G401.6 (cell line): ENCODE measurements at regions not wholly inside any gene's neighbourhood (a gene's known extent, or its start where the extent isn't known, plus 50 kb on each side); places are given as distances from the start of the nearest gene placed in this dataset.

Experiments used
- FAIRE-seq: peaks from 2 replicates; lab custom pipeline; 2012; peaks lifted over from hg19 to GRCh38; lab: Jason Lieb, UNC

DNA sequence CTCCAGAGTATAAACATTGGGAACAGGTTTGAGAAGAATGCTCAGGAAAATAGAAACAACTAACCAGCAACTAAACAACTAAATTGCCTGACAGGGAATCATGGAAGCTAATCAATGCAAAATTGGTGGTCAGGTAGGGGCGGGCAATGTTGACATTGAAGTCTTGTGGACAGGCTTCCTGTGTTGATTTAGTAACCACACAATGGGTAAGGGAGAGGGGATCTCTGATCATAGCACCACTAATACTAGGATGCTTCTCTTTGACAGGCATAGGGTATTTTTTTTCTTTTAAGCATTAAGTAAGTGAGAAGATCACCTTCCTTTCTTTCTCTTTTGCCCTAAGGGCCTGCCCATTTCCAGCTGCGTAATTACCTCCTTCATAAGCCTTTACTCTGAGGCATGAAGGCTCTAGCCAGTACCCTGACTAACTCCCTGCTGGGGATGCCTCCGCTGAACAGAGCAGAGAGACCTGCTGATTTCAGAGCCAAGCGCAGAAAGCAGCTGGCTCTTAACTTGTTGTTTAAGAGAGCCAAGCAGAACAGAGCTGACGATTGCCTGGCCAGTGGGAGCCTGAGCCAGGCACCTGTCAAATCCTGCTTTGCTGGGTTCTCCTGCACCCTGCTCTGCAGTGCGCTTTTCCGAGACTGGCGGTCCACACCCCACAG lies 118.7 kb downstream of the BMP2 start:
- FAIRE-seq = no peak

DNA sequence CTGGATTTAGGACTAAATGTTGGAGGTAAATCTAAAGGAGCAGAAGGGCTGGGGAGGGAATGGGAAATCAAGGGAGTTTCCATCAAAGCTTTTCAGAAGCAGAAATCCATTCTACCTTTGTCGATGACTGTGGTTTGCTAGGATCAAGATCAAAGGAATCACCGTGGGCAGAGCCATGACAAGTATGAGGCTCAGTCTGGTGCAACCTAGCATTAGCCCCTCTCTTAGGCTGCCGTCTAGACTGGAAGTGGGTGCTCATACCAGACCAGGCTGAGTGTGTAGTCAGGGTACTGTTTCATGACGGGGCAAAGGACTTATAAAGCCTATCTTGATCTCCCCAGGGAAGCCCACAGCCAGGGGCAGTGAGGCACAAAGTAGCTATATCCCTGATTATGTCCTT lies 120.5 kb downstream of the BMP2 start:
- FAIRE-seq = no peak

DNA sequence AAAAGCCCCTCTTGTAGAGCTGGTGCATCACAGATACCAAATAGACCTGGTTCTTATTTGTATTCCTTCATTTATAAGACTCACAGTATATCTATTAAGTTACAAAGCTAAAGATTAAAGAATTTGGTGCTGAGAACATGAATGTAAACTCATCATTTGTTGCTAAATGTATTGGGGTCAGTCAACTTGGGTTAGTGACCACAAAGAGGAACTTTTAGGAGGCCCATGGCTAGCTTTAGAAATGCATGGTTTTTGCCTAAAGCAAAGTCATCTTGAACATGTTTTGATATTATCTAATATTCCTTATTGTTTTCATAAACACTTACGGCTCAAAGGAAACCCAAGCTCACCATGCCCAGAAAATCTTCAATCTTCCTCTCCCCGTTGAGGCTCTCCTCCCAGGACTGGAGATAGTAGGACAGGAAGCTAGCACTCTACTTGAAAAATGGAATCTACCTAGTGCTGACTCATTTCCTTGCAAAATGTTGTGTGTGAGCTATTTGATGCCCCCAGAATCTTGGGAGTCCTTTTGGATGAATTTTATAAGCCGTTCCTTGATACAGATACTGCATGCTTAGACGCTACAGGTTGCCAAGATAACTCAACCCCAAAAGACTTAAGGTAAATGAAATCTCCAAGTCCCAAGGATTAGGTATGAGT lies 121.4 kb downstream of the BMP2 start:
- FAIRE-seq = no peak

DNA sequence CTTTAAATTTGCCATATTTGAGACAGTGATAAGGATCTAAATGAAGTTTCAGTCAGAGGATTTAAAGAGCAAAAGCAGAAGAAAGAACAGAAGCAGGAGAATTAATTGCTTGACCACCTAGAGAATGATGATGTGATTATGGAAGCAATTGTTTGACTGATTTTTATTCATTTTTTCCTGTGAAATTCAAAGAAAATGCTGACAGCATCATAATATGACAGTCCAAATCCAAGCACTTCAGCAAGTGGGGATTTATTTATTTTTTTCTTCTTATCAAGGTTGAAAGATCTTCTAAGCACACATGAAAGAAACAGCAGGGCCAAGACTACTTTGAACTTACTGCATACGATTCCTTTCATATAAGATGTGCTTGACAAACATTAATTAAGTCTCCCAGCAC lies 125.2 kb downstream of the BMP2 start:
- no peak for FAIRE-seq

DNA sequence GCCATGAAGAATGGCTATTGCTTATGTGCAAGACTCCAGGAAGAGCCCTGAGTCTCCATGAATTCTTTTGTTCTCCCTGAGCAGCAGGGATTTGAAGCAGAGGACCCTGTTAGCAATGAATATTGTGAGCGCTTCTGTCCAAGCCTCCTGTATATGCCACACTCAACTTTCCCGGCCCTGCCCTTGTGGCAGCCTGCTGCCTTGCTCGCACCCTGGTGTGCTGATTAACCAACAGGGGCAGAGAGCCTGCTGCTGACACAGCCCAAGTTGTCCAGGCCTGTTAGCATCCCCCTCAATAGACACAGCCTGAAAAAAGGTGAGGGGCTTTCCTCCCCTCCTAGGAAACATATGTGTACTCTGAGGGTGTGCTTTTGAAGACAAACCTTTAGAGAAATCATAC lies 131.4 kb downstream of the BMP2 start:
- FAIRE-seq = no peak

DNA sequence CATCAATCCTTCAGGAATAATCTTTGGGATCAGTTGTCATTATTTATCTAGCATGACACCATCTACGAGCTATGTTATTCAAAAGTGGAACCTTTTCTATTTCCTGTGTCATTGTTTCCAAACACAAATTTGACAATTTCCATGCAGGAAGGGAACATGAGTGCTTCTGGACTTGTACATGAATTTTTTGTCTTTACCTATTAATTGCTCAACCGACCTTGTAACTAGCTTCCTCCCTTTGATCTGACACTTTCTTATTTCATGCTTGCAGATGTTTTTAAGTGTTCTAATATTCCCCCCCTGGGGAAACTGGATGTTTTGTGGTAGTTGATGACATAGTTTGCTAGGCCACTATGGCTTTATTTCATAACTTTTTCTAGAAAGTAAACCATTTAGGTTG lies 139.4 kb downstream of the BMP2 start:
- no peak for FAIRE-seq

DNA sequence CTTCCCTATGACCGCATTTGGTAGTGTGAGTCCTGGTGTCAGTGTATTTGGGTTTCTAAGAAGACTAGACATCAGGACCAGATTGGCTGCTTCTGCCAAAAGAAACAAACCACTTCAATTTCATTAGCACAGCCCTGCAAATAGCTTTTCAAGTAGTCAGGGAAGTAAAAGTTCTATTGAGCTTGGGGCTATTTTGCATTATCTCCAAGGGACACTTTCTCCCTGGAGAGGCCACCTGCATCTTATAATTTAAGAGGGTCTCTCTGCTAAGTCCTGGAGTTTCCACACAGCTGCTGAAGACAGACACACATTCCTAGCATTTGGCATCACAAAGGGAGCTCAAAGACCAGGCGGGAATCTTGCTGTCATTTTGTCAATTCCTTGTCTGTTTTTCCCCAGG lies 141.2 kb downstream of the BMP2 start:
- FAIRE-seq = no peak

DNA sequence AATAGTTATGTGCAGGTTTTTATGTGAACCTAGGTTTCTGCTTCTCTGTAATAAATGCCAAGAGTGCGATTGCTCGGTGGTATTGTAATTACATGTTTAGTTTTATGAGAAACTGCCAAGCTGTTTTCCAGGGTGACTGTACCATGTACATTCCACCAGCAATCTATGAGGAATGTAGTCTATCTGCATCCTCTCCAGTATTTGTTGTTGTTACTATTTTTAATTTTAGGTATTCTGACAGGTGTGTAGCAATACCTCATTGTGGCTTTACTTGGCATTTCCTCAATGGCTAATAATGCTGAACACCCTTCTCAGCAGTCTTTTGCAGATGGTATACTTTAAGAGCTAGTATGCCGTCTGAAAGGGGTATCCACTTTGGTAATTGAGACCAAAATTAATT lies 142.1 kb downstream of the BMP2 start:
- no peak for FAIRE-seq

DNA sequence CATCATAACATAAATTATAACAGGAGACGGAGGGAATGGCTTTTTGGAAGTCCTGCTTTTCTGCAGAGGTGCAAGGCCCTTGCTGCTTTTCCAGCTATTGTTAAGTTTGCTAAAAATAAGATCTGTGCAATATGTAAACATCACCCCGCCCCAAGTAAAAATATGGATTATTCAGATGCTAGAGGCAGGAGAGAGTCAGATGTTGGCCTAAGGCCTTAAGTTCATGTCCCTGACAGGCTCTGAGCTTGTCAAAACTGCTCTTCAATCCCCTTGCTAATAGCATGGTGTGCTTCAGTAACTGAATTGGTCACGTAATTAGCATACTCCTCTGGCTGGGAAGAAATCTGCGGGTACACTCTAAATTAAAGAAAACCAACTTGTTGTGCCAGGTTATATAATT lies 147.5 kb downstream of the BMP2 start:
- FAIRE-seq = no peak

DNA sequence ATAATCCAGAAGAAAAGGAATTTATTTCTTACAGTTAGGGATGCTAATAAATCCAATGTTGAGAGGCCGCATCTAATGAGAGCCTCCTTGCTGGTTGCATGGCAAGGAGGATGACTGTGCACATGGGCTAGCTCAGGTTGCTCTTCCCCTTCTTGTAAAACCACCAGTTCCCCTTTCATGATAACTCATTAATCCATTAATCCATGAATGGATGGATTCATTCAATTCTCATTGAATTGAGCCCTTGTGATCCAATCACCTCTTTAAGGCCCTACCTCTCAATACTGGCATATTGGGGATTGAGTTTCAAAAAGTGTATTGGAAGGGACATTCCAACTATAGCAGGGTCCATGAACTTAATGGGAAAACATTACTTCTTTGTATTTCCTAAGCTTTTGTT lies 149.5 kb downstream of the BMP2 start:
- no peak for FAIRE-seq

DNA sequence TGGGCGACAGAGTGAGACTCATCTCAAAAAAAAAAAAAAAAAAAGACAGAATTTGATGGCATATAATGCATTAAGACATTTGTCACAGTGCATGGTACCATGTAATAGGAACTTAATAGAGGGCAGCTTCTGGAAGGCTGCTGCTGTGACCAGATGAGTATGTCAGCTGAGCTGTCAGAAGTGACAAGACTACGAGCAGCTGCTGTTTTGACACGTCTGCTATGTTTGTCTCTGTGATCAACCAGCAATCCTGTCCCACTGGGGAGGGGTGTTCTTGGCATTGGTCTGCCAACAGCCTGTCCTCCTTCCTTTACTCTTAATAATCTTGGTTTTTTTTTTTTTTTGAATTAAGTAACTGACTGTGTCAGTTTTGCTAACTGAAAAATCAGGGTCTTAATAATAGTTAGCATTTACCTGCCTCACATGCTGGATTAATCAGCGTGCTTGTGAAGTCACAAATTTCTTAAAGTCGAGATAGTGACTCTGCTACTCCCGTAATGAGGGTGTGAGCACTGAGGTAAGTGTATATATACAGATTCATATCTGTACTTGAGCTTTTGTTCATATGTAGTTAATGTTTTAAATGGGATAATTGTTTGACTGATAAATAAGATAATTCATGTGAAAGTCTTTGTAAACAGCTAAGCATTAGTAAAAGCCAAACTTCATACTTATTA lies 152.4 kb downstream of the BMP2 start:
- no peak for FAIRE-seq

DNA sequence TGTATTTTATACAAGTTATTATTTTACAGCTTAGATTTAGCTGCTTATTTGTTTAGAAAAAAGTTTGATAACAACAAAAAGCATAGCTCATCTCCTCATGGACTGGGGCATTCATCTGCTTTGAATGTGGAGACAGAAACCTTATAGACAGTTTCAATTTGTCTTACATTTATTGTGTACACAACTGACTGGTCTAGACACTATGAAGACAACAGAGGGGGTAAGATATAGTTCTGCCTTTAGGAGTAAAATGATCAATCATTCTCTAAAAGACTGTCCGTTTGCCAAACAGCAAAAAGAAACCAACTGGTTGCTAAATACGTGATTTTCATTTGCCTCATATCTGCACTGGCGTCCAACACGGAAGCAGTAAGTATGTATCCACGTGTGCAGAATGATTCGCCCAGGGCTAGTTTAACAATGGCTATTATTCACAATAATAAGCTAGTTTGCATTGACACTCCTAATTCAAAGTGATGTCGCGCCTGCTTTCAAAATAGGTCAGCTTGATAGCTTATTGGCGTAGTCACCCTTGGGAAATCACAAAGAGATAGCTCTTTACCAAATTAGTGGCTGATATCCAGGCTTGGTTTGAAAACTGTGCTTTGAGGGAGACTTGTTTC lies 153.6 kb downstream of the BMP2 start:
- no peak for FAIRE-seq

DNA sequence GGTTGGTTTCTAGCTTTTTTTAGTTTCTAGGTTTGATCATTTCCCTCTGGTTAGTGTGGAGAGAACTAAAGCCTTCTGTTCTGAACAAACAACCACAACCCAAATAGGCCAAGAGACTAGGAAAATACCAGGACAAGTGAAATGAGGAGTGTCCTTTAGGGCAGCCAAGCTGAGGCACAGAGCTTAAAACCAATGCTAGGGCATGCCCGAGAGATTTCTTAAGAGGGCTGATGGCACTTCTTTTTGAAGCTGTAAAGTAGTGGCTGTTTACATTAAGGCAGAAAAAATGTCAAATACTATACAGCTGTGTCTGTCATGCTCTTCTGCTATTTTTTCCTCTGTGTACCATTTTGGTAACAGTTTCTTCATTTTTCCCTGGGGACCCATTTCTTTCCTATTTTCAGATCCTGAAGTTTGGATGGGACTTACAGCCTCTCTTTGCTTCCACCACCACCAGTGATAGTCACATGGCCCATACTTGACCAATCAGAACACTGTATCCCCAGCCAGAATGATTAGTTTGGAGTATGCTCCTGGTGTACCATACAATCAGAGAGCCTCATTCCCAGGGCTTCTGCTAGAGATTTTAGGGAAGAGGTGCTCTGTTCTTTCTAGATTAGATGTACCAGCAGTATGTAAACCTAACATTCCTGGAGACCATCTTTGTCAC lies 154.4 kb downstream of the BMP2 start:
- FAIRE-seq = no peak

DNA sequence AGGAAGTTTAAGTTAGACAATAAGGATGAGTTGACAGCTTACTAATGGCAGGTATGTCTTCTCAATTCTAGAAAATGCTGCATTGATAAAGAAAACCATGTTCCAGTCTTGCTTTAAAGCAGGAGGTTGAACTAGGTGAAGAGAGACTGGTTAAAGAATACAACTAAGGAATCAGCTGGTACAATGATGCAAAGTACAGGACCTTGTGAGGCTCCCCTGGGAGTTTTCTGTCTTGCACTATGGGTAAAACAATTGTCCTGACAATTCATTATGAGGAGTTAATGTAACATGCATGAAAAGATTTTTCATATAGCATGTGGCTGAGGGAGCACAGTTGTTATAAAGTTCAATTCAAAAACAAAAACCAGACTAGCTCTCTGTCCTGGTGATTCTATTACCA lies 157.2 kb downstream of the BMP2 start:
- FAIRE-seq = no peak

DNA sequence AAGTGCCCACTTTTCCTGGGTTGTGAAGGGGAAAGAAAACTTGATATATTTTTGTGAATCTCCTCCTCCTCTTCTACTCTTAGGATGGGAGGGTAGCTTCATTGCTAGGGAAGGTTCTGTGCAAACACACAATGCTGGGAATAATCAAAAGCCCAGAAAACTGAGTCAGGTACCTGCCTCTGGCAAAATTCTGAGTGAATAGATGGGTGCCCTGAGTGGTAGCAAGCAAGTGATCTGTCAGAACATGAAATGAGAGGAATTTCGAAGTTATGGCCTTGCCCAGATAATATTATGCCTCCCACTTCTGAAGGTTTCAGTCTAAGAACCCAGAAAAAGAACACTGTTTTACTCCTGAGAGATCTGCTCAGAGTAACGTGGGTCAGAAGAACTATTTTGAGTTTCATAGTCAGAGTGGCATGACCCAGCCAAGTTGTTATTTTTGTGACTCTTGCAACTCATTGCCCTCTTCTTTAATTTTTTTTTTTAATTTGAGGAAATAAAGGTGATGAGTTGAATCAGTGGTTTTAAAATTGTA lies 158.3 kb downstream of the BMP2 start:
- FAIRE-seq = no peak

DNA sequence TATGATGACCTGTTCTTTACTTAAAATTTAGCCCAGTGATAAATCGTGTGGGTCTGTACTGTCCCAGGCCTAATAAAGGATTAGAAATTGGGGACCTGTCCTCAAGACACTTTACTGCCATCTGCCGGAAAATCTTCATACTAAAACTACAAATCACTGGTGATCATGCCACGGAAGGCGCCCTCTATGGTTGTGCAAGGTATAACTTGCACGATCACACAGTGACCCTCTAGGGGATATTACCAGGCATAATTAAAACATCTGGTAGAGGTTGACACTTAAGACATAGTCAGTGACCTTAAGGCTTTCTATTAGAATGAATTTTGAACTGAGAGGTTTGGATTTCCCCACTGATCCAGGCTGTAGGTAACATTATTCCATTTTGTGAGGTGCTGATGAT lies 172.6 kb downstream of the BMP2 start:
- no peak for FAIRE-seq

DNA sequence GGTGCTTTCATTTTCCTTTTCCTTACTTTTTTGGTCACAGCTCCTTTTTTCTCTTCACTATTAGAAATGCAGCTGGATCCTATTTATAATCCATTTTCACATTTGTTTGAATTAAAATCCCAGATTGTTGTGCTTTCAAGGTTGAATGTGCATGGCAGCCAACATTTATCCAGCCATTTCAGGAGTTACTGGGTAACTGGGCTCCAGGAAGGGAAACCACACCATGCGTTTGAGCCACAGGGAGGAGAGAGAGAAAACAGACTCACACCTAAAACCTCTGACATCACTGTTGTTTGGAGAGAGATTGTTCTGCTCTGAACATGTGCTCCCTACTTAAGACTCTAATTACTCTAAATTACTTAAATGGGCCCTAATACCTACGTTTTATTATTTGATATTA lies 173.4 kb downstream of the BMP2 start:
- FAIRE-seq = no peak

DNA sequence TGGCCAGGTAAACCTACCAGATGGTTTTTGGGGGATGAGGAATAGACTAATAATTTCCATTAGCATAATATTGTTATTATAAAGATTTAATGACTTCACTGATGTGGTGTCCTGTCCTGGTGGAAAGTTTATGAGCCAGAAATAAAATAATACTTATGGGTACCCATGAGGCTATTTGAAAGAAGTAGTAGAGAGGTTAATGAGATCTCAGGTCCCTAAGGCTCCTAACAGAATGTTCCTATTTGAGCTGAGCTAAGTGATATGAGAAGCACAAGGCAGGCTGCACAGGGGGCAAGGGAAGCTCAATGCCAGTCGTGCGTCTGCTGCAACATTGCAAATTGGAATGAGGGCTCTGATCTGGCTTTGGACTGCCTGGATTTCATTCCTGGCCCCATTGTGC lies 174.1 kb downstream of the BMP2 start:
- FAIRE-seq = no peak

DNA sequence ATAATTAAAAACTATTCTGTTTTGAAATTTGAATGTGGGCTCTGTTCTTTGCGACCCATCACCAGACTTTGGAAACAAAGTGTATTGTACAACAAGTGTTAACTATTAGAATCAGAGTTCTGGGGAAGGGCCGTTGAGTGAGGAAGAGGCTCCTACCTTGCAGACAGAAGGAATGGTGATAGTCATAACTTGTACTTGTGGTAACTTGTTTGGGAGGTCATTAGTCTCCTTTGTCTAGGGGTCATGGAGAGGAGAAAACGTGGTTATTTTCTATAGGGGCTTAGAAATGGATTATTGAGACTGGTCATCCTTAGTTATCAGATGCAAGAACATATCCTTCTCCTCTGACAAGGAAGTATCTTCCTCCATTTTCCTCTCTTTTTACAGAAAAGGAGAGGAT lies 174.8 kb downstream of the BMP2 start:
- no peak for FAIRE-seq

DNA sequence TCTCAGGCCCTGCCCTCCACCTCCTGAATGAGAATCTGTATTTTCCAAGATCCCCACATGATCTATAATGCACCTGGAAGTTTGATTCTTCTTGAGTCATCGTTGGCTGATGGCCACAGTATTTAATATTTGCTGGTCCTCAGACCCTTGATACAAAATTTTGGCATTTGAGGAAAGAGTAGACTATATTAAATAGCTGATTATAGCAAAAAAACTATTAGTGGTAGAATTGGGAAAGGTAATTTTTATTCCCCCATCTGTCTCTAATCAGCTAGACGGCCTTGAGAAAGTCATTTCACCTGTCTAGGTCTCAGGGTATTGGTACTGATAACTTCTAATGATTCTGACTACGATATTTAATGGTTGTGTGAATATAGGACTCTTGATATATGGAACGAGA lies 176.8 kb downstream of the BMP2 start:
- no peak for FAIRE-seq

DNA sequence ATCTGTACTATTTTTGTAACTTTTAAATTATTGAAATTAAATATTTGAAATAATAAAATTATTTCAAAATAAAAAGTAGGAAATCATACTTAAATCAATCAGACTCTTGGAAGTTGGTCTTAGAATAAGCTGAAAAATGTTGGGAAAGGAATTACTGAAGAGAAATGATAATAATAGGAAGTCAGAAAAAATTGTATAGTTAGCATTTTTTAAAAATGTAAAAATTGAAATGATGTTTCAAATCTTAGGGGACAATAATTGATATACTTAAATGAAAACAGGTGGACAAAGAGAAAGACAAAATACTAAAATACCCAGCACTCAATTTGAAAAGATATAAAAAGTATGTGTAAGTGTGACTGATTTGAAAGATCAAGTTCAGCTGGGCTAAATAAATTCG lies 186.1 kb downstream of the BMP2 start:
- peak; percentile 66 for FAIRE-seq

DNA sequence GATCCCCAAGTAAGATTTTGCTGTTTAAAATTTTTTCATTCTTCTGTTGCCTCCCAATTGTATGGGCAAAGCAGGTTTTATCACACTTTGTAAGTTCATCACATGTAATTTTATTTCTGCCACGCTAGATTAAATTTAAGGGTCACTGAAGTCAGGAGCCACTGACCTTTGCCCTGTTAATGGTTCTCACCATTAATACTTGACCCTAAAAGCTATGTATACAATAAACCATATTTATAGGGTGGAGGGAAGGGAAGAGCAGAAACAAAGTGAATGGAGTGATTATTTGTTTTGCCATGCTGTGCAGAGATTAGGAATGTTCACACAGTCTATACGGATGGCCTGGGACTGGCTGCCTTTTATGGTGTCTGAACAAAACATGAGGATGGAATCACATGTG lies 186.7 kb downstream of the BMP2 start:
- no peak for FAIRE-seq

DNA sequence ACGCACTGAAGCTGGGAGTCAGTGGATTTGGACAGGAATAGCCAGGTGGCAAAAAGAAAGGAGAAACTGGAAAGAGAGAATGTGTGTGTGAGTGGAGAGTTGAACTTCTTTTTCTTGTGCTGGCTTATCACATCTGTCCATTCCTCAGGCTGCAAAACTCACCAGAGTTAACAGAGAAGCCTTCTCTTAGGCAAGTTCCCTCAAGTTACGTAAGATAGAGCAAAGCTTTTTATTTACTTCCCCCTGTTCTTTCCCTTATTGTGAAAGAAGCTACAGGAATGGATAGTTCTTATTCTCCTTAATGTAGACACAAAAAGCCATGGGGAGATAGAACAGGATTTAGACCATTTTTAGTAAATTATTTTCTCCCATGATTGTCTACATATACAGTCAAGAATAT lies 188.6 kb downstream of the BMP2 start:
- no peak for FAIRE-seq
